ENCODE measurements at regions not wholly inside any gene's neighbourhood (a gene's known extent, or its start where the extent isn't known, plus 50 kb on each side); places are given as distances from the start of the nearest gene placed in this dataset.

DNA sequence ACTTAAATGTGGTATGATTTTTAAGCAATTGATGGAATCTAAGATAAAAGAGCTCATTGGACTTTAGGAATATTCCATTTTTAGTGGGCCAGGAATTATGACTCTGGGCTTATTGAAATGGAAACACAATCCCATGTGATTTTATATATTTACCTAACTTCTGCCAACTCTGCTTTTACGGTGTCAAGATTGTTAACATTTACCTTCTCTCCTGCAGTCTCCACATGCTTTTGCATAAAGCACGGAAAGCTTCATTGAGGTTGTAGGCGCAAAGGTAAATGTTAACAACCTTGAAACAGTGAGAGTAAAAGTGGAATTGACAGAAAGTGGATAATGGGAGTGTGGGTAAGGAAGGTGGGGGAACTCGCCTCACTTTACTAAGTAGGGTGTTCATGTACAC, 468.1 kb downstream of the PMP22 start:
- TF ChIP-seq, protein P1, sequence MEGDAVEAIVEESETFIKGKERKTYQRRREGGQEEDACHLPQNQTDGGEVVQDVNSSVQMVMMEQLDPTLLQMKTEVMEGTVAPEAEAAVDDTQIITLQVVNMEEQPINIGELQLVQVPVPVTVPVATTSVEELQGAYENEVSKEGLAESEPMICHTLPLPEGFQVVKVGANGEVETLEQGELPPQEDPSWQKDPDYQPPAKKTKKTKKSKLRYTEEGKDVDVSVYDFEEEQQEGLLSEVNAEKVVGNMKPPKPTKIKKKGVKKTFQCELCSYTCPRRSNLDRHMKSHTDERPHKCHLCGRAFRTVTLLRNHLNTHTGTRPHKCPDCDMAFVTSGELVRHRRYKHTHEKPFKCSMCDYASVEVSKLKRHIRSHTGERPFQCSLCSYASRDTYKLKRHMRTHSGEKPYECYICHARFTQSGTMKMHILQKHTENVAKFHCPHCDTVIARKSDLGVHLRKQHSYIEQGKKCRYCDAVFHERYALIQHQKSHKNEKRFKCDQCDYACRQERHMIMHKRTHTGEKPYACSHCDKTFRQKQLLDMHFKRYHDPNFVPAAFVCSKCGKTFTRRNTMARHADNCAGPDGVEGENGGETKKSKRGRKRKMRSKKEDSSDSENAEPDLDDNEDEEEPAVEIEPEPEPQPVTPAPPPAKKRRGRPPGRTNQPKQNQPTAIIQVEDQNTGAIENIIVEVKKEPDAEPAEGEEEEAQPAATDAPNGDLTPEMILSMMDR (IDR thresholded peaks at IDR 0.05; ENCODE audit: control extremely low read depth in 1 of 3, insufficient read depth in 1 of 3, low read depth in 1 of 3, low read length in 3 of 3) = no peak
- TF ChIP-seq EGR1 (IDR thresholded peaks at IDR 0.05; ENCODE audit: borderline replicate concordance, low read depth, low read length) (no peak), SIN3A (conservative IDR thresholded peaks at IDR 0.05 in 1 of 2, IDR thresholded peaks at IDR 0.05 in 1 of 2; ENCODE audit: low read depth in 1 of 2, low read length in 2 of 2) (no peak), POLR2A (IDR thresholded peaks at IDR 0.05; ENCODE audit: control extremely low read depth in 1 of 2, low read depth in 2 of 2, low read length in 2 of 2) (no peak), HDAC2 (IDR thresholded peaks at IDR 0.05; ENCODE audit: borderline replicate concordance in 1 of 2, low read depth in 2 of 2, low read length in 2 of 2) (no peak), RNF2 (IDR thresholded peaks at IDR 0.05; ENCODE audit: borderline replicate concordance, low read depth, low read length, missing control alignments, poor library complexity, severe bottlenecking) (no peak), EZH2 (IDR thresholded peaks at IDR 0.05; ENCODE audit: low read depth, low read length, severe bottlenecking) (no peak), RAD21 (IDR thresholded peaks at IDR 0.05 in 1 of 2, conservative IDR thresholded peaks at IDR 0.05 in 1 of 2; ENCODE audit: low read depth in 2 of 2, low read length in 2 of 2) (no peak), GABPA (IDR thresholded peaks at IDR 0.05; ENCODE audit: borderline replicate concordance, insufficient read depth, low read length) (no peak)

Measured in H1 (cell line).